ENCODE measurements at regions not wholly inside any gene's neighbourhood (a gene's known extent, or its start where the extent isn't known, plus 50 kb on each side); places are given as distances from the start of the nearest gene placed in this dataset.

GRCh38 chr1:34280509-34280908 lies 103.8 kb downstream of the C1orf94 start:
- TF ChIP-seq CTCF (IDR thresholded peaks at IDR 0.05) (no peak), POLR2AphosphoS5 (IDR thresholded peaks at IDR 0.05) (no peak)

Measured in prostate gland (tissue), 2 donors.